Colonic mucosa (tissue), 4 donors: ENCODE measurements at regions not wholly inside any gene's neighbourhood (a gene's known extent, or its start where the extent isn't known, plus 50 kb on each side); places are given as distances from the start of the nearest gene placed in this dataset.

ENCODE experiments used
- DNase-seq: peaks from one replicate; pipeline ENCODE4 v3.0.0-alpha.2; 2020
- H3K27ac ChIP-seq: fragments of 200-600 bp; one replicate; pipeline ENCODE4 v1.8.0; 2021
- H3K27me3 ChIP-seq: fragments of 200-600 bp; one replicate; pipeline ENCODE4 v1.8.0; 2021
- H3K36me3 ChIP-seq: fragments of 200-600 bp; one replicate; pipeline ENCODE4 v1.8.0; 2021
- H3K4me1 ChIP-seq: fragments of 200-600 bp; one replicate; pipeline ENCODE4 v1.8.0; 2021; ENCODE audit warnings: mild to moderate bottlenecking
- H3K4me3 ChIP-seq: fragments of 200-600 bp; one replicate; pipeline ENCODE4 v1.8.0; 2021
- H3K9ac ChIP-seq, 2 donors: one replicate each; pipeline ENCODE4 v1.7.0; 2013; ENCODE audit warnings: control low read depth in 2 of 2, low read depth in 2 of 2, low read length in 2 of 2
- H3K9me3 ChIP-seq: fragments of 200-600 bp; one replicate; pipeline ENCODE4 v1.8.0; 2021
- intact Hi-C: fragments of 100-400 bp; cut with DNase I; formaldehyde crosslinking; loops from one replicate; pipeline ENCODE4 v1.14.1; 2022
- TF ChIP-seq, protein P1 (sequence below): fragments of 200-600 bp; IDR thresholded peaks from one replicate; pipeline ENCODE4 v1.8.0; 2022; ENCODE audit warnings: antibody characterized with exemption, mild to moderate bottlenecking
- donor health status: healthy.
- donor health status: DM: no; HTN: no; CAD: no.
- donor health status: DM: no; HTN: no; CAD: no.

DNA sequence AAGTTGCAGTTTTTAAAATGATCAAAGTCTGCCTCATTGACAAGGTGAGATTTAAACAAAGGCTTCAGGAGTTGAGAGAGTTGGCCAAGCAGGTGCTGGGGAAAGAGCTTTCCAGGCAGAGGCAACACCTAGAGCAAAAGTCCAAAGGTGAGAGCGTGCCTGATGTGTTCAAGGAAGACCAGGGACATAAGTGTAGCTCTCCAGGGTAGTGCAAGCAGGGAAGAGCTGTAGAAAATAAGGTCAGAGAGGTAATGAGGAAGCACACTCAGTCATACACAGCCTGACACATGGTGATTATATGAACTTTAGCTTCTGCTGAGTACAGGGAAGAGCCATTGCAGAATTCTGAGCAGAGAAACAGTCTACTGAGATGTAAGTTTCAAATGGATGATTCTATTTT is 265.0 kb upstream of the NWD2 start:
- Histone ChIP-seq H3K4me1 (no peaks in the 10 kb centered on the region), H3K36me3 (no peaks in the 10 kb centered on the region), H3K9me3 (no peaks in the 10 kb centered on the region), H3K9ac (no peak overlapping the region), H3K4me3 (no peak overlapping the region), H3K27me3 (no peaks in the 10 kb centered on the region), H3K27ac (peak overlapping the region; percentile 75)
- intact Hi-C loops, result no loop called here
- DNase-seq, result peak; percentile 88
- TF ChIP-seq, protein P1, sequence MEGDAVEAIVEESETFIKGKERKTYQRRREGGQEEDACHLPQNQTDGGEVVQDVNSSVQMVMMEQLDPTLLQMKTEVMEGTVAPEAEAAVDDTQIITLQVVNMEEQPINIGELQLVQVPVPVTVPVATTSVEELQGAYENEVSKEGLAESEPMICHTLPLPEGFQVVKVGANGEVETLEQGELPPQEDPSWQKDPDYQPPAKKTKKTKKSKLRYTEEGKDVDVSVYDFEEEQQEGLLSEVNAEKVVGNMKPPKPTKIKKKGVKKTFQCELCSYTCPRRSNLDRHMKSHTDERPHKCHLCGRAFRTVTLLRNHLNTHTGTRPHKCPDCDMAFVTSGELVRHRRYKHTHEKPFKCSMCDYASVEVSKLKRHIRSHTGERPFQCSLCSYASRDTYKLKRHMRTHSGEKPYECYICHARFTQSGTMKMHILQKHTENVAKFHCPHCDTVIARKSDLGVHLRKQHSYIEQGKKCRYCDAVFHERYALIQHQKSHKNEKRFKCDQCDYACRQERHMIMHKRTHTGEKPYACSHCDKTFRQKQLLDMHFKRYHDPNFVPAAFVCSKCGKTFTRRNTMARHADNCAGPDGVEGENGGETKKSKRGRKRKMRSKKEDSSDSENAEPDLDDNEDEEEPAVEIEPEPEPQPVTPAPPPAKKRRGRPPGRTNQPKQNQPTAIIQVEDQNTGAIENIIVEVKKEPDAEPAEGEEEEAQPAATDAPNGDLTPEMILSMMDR, result no peak

DNA sequence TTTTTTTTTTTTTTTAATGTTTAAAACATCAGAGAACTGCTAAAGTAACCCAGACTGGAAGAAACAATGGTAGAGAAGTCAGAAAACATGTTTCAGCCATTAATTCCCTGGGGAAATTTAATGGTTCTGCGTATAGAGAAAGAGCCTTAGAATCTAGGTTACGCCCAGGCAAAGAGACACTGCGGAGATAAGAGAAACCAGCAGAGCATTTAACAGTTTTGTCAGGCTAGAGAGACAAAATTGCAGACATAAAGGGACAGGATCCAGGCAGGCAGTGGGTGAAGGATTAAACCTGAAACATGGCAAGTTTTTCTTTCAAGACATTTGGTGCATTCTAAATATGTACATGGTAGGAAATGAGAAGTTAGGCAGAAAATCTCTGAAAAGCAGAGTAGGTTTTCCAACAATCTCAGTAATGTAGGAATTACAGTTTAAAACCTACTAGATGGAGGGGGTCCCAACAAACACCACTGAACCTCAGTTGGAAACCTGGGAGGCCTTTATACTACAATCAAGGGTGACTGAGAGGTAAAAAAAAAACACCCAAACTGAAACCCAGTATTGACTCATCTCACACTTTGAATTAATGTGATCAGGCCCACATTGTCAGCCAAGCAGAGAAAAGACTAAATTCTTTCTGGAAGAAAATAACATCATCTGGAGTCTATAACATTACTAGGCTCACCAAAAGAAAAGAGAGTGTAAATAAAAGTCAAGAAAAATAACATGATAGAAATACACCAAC is 254.2 kb upstream of the NWD2 start:
- Histone ChIP-seq H3K4me3 (no peak overlapping the region), H3K4me1 (no peaks in the 10 kb centered on the region), H3K36me3 (no peaks in the 10 kb centered on the region), H3K9ac (no peak overlapping the region), H3K27ac (no peak overlapping the region), H3K27me3 (no peaks in the 10 kb centered on the region), H3K9me3 (no peaks in the 10 kb centered on the region)
- TF ChIP-seq, protein P1, result no peak
- intact Hi-C loops, result no loop called here
- DNase-seq, result no peak

DNA sequence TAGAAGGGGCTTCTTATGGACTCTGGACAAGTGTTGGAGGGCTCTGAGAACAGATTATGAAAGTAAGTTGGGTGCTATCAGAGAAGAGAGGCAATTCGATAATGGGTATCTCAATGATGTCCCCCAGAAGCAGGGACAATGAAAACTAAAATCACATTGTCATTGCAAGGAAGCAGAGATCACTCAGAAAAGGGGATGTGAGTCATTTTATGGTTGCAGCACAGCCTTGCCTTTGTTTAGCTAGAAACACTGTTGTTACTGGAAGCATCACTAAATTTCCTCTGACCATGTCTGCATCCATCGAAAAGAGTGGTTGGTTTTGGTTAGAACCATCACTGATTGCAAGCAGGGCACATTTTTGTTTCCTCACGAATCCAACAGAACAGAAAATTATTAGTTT is 246.8 kb upstream of the NWD2 start:
- H3K9me3 ChIP-seq, result no peaks in the 10 kb centered on the region
- no peaks in the 10 kb centered on the region for H3K4me1 ChIP-seq
- no peaks in the 10 kb centered on the region for H3K27me3 ChIP-seq
- no peak overlapping the region for H3K27ac ChIP-seq
- TF ChIP-seq, protein P1, result no peak
- no peak for DNase-seq
- H3K9ac ChIP-seq, result no peak overlapping the region
- H3K4me3 ChIP-seq, result no peak overlapping the region
- intact Hi-C loops, result no loop called here
- H3K36me3 ChIP-seq, result no peaks in the 10 kb centered on the region

DNA sequence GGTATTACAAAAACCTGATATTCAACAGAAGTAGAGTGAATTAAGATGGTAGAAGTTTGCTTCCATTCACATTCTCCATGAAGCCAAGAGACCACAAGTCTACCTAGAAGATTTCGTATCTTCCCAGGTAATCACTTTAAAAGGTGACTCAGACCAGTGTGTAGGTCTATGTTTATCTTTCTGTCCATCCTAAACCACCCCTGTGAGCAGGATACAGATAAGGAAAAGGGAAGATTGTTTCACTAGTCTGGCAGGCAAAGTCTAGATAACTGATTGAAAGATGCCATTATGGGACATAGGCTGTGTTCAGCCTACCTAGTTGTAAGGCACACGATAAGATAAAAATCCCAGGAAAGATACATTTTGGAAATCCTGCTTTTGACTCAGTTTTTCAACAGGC is 244.3 kb upstream of the NWD2 start:
- TF ChIP-seq, protein P1, result no peak
- Histone ChIP-seq H3K4me1 (no peaks in the 10 kb centered on the region), H3K36me3 (no peaks in the 10 kb centered on the region), H3K9ac (no peak overlapping the region), H3K27me3 (no peaks in the 10 kb centered on the region), H3K27ac (no peak overlapping the region), H3K9me3 (no peaks in the 10 kb centered on the region), H3K4me3 (no peak overlapping the region)
- intact Hi-C loops, result no loop called here
- no peak for DNase-seq

DNA sequence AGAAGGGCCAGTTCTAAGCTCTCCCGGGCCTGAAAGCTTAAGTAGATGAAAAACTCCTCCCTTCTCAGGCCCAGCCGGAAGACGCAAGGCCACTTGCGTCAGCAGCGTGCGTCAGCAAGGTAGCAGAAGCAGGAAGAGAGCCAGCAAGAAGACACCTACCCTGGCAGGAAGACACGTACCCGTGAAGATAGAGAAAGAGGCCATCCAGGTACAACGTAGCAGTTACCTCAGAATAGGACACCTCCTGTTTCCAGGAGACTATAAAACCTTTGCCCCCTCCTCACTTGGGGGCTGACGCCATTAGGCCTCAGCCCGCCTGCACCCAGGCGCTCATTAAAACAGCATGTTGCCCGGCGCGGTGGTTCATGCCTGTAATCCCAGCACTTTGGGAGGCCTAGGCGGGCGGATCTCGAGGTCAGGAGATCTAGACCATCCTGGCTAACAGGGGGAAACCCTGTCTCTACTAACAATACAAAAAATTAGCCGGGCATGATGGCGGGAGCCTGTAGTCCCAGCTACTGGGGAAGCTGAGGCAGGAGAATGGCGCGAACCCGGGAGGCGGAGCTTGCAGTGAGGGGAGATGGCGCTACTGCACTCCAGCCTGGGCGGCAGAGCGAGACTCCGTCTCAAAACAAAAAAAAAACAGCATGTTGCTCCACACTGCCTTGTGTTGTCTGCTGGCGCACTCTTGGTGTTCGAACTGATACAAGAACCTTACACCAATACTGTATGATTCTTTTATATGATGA is 242.7 kb upstream of the NWD2 start:
- intact Hi-C loops, result no loop called here
- TF ChIP-seq, protein P1, result no peak
- no peak for DNase-seq
- Histone ChIP-seq H3K9ac (no peak overlapping the region), H3K9me3 (no peaks in the 10 kb centered on the region), H3K27ac (no peak overlapping the region), H3K4me1 (no peaks in the 10 kb centered on the region), H3K36me3 (no peaks in the 10 kb centered on the region), H3K4me3 (no peak overlapping the region), H3K27me3 (no peaks in the 10 kb centered on the region)
